ENCODE measurements at regions not wholly inside any gene's neighbourhood (a gene's known extent, or its start where the extent isn't known, plus 50 kb on each side); places are given as distances from the start of the nearest gene placed in this dataset.
A peak's percentile ranks its signal among the peaks of the same experiment; 100 is the strongest.
"Not testable (repeated sequence)": the region's sequence is repeated elsewhere in the genome, so short reads cannot be mapped to it uniquely, and the experiment has no call there.

DNA sequence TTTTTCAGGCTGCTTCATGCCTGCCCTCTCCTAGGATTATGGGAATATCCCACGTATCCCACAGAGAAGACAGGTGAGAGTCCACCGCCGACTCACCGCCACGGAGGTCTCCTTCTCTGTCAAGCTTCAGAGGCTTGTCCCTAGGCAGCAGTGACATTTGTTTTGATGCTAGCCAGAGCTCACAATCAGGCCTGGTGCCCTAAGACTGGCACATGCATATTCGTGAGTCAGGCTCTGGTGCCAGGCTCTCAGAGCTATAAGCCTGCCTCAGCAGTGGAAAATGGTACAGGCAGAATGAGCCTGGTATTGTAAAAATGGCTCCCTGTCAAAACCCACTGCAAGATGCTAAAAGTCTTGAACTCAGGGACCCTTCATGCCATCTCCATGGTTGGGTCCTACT is 65.5 kb downstream of the RBMY1A1 start:
- no peak overlapping the region for H3K4me3 ChIP-seq
- no peak overlapping the region for H3K27ac ChIP-seq

DNA sequence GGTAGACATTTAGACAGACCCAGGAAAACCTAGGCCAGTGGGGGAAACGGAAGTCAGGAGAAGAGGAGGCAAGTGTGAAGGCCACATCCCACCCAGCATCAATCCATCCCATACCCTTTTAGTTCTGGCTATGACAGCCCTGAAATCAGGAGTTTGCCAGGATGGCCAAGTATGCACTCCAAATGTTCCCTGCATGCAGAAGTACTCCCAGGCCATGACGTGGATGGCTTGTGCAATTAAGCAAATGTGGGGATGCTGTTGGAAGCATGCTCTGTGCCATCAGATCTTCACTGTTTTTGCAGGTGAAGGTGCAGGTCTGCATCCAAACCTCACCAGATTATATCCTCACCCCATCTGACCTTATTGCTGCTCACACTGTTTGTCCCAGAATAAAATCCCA is 66.8 kb downstream of the RBMY1A1 start:
- Histone ChIP-seq H3K27ac (no peak overlapping the region), H3K4me3 (no peak overlapping the region)

DNA sequence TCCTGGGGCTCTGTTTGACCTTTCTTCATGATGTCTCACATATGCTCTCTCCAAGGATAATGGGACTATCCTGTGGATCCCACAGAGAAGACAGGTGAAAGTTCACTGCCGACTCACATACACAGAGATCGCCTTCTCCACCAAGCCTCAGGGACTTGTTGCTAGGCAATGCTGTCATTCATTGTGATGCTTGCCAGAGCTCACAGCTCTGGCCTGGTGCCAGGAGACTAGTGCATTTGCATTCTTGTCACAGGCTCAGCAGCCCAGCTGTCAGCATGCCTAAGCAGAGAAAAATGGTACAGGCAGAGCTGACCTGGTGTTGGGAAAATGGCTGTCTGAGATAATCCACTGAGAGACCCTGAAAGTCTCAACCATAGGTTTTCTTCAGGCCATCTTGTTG is 67.9 kb downstream of the RBMY1A1 start:
- no peak overlapping the region for H3K27ac ChIP-seq
- H3K4me3 ChIP-seq: no peak overlapping the region

DNA sequence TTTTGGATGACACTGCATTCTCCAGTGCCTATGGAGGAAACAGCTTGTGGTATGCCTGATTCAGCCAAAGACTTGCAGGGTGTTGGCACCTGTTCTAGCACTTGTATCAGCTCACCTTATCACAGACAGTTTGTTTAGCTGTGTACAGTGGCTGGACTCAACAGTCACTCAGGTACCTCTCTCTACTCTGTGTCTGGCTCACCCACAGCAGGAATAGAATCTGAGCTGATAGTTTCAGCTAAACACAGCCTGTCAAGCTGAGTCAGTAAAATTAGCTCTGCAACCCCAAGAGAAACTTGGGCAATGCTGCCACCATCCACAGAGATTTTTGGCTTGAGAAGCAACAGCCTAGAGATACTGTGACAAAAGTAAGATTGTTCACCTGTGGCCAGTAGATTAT is 101.5 kb downstream of the RBMY1A1 start:
- Histone ChIP-seq H3K27ac (no peak overlapping the region), H3K4me3 (no peak overlapping the region)

DNA sequence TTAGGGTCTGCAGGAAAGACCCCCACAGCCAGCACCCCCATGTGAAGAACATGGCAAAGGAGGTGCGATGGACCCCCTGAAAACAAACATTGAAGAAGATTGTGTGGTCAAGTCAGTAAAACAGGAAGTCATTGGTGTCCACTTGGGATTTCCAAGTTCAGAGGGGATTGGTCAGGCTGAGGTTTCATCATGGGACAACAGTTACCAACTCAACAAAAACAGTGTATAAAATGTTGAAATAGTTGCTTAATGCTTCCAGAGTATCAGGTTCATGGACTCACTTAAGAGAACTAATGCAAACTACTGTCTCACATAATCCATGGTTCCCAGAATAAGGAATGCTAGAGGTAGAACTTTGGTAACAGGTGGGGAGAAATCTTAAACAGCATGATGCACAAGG is 115.8 kb downstream of the RBMY1A1 start:
- H3K27ac ChIP-seq: no peak overlapping the region

DNA sequence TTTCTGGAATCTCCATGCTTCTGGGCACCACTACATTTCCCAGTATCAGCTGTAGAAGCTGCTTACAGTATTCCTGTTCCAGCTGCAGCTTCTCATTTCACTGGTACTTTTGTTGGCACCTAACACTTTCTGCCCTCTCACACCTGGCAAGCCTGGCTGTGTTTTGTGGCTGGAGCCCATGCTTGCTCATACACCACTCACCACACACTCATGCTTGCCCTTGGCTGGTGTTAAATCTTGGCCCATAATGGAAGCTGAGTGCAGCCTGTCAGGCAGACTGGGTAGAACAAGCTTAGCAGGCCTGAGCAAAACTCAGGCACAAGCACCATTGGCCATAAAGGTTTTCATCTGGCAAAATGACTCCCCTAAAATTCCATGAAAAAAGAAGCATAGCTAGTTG is 124.4 kb downstream of the RBMY1A1 start:
- H3K27ac ChIP-seq, H3K4me3 ChIP-seq: not testable (repeated sequence)

More for the DNA sequence above, 115.8 kb downstream of the RBMY1A1 start:
- no peak overlapping the region for H3K4me3 ChIP-seq

DNA sequence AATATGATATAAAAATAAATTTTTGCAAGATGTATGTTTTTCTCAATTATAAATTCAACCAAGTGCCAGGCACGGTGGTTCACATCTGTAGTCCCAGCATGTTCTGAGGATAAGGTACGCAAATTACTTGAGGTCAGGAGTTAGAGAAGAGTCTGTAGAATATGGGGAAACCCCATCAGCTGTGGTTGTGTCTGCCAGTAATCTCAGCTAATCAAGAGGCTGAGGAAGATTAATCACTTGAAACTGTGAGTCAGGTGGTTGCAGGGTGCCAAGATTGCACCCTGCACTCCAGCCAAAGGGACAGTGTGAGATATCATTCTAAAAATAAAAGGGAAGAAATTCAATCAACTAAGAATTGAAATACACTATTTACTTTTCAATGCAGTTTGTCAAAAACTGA is 144.9 kb downstream of the RBMY1A1 start:
- not testable (repeated sequence) for H3K27ac ChIP-seq, H3K4me3 ChIP-seq

DNA sequence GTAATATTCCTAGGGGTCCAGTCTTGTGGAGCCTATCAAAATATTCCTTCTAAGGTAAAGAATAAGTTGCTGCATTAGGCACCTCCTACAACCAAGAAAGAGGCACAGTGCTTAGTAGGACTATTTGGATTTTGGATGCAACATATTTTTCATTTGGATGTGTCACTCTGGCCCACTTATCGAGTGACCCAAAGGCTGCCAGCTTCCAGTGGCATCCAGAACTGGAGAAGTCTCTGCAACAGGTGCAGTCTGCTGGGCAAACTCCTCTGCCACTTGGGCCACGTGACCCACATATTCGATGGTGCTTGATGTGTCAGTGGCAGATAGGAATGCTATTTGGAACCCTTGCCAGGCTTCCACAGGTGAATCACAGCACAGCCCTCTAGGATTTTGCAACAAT is 151.7 kb downstream of the RBMY1A1 start:
- not testable (repeated sequence) for H3K4me3 ChIP-seq, H3K27ac ChIP-seq

DNA sequence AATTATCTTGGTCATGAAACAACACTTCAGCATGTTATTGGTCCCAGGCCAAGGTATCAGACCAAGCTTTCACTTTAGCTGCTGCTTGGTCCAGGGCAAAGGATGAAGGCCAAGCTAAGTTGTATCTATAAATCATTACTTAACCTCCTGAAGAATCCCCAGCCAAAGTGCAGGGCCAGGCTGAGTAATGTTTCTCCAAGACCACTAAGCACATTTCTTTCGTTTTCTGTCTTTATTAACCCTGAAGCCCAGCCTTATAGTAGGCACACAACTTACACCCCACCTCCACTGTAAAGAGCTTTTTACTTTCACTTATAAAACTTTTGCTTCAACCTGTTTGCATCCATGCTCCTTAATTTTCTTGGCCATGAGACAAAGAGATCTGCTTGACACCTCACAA is 167.3 kb downstream of the RBMY1A1 start:
- H3K4me3 ChIP-seq: not testable (repeated sequence)
- peak overlapping the region in 1 of 21 experiments; percentile 54 for H3K27ac ChIP-seq

DNA sequence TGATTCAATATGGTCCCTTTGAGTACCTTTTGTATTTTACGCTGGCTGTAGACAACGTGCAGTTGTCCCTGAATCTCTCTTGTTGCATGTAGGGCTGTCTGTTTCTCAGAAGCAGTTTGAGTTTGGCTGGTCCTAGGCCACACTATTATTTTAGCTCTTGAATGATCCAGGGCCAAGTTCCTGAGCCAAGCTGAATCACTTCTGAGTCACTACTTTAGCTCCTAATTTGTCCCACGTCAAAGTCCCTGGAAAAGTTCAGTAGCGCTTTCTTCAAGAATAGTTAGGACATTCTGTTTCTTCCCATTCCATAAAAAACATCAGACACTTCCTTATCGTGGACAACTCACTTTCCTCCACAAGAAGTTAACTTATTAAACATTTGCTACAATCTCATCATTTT is 168.2 kb downstream of the RBMY1A1 start:
- not testable (repeated sequence) for H3K4me3 ChIP-seq
- H3K27ac ChIP-seq: peak overlapping the region in 2 of 21 experiments; percentile 54 to 67

DNA sequence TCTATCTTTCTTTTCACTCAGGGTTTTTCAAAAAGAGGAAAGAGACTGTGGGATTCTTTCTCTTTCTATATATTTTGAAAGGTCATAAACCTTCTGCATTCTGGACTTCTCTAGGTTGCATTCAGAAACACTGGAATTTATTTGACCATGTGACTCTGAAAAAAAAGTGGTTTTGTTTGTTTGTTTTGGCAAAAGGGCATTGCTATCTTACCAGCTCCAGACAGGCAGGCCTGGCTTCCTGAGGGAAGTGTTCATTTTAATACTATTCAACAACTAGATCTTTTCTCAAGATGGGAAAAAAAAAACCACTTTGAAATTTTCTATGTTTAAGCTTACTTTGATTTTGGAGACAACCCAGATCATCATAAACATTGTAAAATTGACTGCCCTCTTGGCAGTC is 170.6 kb downstream of the RBMY1A1 start:
- Histone ChIP-seq H3K4me3 (no peak overlapping the region), H3K27ac (peak overlapping the region in 1 of 21 experiments; percentile 12)

DNA sequence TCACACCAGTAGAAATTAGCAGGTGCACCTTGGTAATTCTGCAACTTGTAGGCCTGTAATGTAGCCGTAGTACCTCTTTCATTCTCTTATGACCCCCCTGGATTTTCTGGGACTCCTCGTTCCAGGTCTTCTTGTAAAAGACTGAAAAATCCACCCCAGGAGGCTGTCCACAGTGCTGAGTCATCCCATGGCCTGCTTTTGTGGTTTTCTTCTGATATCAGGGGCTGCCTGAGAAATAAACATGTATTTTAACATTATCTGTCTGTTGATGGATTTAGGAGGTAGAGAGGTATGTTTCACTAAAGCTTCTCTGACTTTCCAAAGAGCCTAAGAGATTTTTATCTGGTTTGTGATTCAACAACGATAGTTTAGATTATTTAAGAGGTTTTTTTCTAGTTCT is 171.9 kb downstream of the RBMY1A1 start:
- not testable (repeated sequence) for H3K4me3 ChIP-seq, H3K27ac ChIP-seq

DNA sequence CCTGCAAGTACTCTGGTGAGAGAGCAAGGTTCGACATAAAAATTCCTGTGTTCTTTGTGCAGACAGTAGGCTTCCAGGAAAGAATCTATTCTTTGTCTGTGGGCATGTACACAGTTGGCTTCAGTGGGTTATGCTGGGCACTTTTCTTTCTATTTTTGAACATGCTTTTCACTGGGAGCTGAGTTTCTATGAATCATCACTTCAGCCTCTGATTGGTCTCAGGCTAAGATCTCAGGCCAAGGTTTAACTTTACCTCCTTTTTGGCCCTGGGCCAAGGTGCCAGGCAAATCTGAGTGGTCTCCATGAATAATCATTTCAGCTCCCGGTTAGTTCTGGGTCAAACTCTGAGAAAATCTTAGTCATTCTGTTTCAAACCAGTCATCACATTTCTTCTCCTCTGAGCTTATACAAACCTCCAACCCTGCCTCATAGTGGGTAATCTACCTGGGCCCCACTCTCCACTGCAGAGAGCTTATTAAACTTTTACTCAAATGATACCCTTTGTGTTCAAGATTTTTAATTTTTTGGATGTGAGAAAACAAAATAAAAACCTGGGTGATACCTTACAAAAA is 158.8 kb downstream of the RBMY1D start:
- not testable (repeated sequence) for H3K4me3 ChIP-seq, H3K27ac ChIP-seq

DNA sequence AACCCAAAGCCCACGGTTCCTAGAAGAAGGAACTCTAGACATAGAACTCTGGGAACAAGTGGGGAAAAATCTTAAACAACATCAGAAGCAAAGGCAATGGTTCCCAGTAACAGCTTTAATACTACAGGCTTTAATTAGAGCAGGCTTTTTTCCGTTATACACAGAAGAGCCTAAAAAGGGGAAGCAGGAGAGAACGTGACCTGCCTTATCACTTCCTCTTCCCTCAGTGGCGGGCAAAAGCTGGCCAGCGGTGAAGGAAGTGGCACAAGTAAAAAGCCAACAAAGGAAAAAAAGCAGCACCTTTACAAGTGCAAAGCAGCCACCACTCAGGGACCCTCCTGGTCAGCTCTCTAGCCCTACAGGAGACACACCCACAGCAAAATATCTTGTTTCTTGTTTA is 149.3 kb downstream of the RBMY1D start:
- H3K27ac ChIP-seq, H3K4me3 ChIP-seq: not testable (repeated sequence)

DNA sequence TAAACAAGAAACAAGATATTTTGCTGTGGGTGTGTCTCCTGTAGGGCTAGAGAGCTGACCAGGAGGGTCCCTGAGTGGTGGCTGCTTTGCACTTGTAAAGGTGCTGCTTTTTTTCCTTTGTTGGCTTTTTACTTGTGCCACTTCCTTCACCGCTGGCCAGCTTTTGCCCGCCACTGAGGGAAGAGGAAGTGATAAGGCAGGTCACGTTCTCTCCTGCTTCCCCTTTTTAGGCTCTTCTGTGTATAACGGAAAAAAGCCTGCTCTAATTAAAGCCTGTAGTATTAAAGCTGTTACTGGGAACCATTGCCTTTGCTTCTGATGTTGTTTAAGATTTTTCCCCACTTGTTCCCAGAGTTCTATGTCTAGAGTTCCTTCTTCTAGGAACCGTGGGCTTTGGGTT is 134.1 kb downstream of the RBMY1D start:
- not testable (repeated sequence) for H3K4me3 ChIP-seq, H3K27ac ChIP-seq

DNA sequence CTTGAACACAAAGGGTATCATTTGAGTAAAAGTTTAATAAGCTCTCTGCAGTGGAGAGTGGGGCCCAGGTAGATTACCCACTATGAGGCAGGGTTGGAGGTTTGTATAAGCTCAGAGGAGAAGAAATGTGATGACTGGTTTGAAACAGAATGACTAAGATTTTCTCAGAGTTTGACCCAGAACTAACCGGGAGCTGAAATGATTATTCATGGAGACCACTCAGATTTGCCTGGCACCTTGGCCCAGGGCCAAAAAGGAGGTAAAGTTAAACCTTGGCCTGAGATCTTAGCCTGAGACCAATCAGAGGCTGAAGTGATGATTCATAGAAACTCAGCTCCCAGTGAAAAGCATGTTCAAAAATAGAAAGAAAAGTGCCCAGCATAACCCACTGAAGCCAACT is 126.5 kb downstream of the RBMY1D start:
- H3K4me3 ChIP-seq, H3K27ac ChIP-seq: not testable (repeated sequence)

DNA sequence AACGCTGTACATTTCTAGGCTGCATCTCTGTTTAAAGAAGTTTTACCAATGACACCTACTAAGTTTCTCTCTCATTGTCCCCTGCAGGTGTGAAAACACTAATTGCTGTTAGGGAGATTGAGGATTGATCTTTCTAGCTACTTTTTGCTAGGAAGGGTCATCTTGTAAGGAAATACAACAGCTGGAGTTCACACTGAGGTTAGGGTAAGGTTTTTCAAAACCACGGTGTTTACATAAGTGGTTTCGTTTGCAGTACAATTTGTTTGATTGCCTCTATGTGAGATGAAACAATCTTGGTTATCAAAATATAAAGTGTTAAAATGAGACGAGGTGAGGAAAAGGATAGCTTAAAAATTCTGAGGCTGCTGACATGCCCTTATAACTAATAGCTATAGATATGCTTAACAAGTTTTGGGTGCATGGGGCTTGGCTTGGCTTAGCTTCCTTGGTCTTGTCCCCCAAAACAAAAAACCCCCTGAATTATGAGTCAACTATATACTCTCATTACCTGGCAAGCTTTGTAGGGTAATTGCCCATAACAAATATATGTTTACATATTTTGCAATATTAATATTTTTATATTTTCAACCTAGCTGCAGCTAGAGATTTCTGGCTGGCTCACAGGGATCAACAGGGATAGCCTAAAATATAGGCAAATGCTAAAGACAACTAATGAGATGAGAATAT is 112.0 kb downstream of the RBMY1D start:
- not testable (repeated sequence) for H3K27ac ChIP-seq, H3K4me3 ChIP-seq

DNA sequence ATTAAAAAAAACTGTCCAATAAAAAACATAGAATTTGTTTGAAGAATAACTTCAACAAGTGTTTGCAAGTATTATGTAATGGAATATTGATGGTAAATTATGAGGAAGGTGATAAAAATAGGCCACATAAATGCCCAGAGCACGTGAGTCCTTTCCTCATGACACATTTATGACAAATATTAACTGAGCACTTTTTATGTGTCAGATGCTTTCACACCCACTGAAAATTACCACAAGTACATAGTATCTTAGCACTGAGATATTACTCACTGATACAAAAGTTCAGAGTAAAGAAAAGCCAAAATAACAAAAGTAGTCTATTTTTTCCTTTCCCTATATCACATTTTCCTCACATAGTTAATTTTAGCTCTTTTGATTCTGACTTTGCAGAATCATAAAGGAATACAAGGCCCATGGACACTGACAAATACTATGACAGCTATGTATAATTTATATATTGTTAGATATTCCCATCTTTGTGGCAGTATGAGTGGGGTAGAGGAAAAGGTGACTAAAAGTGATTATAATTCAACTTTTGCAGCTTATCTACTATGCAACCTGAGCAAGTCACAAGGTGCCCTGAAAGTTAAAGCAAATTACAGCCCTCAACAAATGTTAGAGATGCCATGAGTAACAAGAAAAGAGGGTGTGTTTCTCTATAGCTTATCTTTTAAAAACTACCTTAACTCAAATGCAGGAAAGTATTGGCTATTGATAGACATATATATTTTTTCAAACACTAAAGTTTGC is 80.7 kb downstream of the RBMY1D start:
- Histone ChIP-seq H3K4me3 (no peak overlapping the region), H3K27ac (no peak overlapping the region)

DNA sequence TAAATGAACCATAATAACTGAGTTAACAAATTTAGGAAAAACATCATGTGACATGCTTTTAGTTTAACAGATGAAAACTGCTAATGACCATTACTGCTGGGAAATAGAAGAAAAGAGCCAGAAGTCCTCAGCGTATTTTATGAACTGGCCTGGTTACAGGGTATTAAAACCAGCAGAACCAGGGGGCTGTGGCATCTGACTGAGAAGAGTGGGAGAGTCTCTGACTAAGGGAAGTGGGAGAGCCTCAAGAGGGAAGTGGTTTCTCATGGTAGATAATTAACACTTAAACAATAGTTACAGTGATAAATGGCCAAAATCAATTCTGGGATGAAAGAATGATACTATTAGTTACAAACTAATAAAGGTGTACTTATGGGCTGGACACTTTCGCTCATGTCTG is 79.8 kb downstream of the RBMY1D start:
- no peak overlapping the region for H3K27ac ChIP-seq
- no peak overlapping the region for H3K4me3 ChIP-seq

DNA sequence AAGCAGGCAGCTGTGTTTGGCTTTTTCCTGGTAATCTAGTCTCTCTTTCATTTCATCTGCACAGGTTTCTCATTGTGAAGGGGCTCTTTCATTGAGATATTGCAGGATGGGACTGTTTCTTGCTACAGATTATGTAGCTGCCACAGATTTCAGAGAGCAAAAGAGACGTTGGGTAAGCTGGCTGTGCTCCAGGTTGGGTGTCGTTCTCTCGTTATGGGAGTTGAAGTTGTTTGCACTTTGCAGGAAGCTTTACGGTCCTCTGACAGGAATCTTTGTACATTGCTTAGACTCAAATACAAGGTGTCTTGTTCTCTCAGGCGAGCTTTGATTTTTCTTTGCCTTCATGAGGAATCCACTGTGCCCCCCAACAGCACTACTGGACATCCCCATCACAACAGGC is 72.4 kb downstream of the RBMY1D start:
- Histone ChIP-seq H3K4me3 (no peak overlapping the region), H3K27ac (no peak overlapping the region)

DNA sequence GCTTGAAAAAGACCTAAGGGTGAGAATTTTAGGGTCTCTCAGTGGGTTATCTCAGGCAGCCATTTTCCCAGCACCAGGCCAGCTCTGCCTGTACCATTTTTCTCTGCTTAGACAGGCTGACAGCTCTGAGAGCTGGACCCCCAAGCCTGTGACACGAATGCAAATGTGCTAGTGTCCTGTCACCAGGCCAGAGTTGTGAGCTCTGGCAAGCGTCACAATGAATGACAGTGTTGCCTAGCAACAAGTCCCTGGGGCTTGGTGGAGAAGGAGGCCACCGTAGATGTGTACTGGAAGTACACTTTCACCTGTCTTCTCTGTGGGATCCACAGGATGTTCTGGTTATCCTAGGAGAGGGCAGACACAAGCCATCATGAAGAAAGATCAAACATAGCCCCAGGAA is 66.7 kb downstream of the RBMY1D start:
- no peak overlapping the region for H3K4me3 ChIP-seq
- no peak overlapping the region for H3K27ac ChIP-seq

Measured in skin epidermis (tissue), 12 donors.